Gastroesophageal sphincter (tissue), 4 donors: ENCODE measurements at regions not wholly inside any gene's neighbourhood (a gene's known extent, or its start where the extent isn't known, plus 50 kb on each side); places are given as distances from the start of the nearest gene placed in this dataset.

Source experiments
- ATAC-seq: fragments of 150-250 bp; one replicate; pipeline ENCODE4 v1.9.1; 2016; ENCODE audit warnings: mild to moderate bottlenecking, moderate library complexity
- H3K27ac ChIP-seq, 4 donors: fragments of 200-600 bp; sonication (generic) in 3 of 4; 1 replicate in 3 of 4; 2 replicates in 1 of 4; pipeline ENCODE4 v1.5.1; 2016 to 2019
- H3K27me3 ChIP-seq: fragments of 200-600 bp; sonication (generic); one replicate; pipeline ENCODE4 v1.5.1; 2019
- H3K36me3 ChIP-seq, 2 donors: fragments of 200-600 bp; sonication (generic); one replicate each; pipeline ENCODE4 v1.5.1; 2019; ENCODE audit warnings: control low read depth in 1 of 2
- H3K4me1 ChIP-seq, 3 donors: fragments of 200-600 bp; sonication (generic); 1 replicate in 2 of 3; 2 replicates in 1 of 3; pipeline ENCODE4 v1.5.1; 2016 to 2019; ENCODE audit warnings: control low read depth in 2 of 3
- H3K4me3 ChIP-seq, 2 donors: fragments of 200-600 bp; sonication (generic); one replicate each; pipeline ENCODE4 v1.5.1; 2019; ENCODE audit warnings: mild to moderate bottlenecking in 1 of 2, moderate library complexity in 1 of 2
- H3K9me3 ChIP-seq, 3 donors: fragments of 200-600 bp; sonication (generic); one replicate each; pipeline ENCODE4 v1.5.1; 2017 to 2019; ENCODE audit warnings: control low read depth in 2 of 3
- CTCF ChIP-seq, 4 experiments: fragments of 200-600 bp in 2 of 4; fragments of 450-650 bp in 2 of 4; sonication (generic) in 1 of 4; IDR thresholded peaks; one replicate each; pipeline ENCODE4 v1.5.1; 2017 to 2019; ENCODE audit warnings: antibody characterized with exemption in 4 of 4, mild to moderate bottlenecking in 2 of 4, moderate library complexity in 2 of 4
- EP300 ChIP-seq: sonication (generic); formaldehyde crosslinking; IDR thresholded peaks from one replicate; pipeline ENCODE4 v1.6.1; 2017; ENCODE audit warnings: antibody characterized with exemption, mild to moderate bottlenecking
- POLR2A ChIP-seq, 2 donors: fragments of 450-650 bp; IDR thresholded peaks; one replicate each; pipeline ENCODE4 v1.6.1; 2017; ENCODE audit warnings: antibody characterized with exemption in 2 of 2, mild to moderate bottlenecking in 2 of 2, moderate library complexity in 1 of 2
- POLR2AphosphoS5 ChIP-seq: sonication (generic); formaldehyde crosslinking; IDR thresholded peaks from one replicate; pipeline ENCODE4 v1.6.1; 2017; ENCODE audit warnings: antibody characterized with exemption
- WGBS, 2 donors: methylation state at CpG; one replicate each; pipeline ENCODE4 v1.1.5; 2018; ENCODE audit warnings: low coverage in 1 of 2; 5-methylcytosine and 5-hydroxymethylcytosine counted together

GRCh38 chr7:32360127-32360526 lies 130.1 kb downstream of the LSM5 start:
- Histone ChIP-seq H3K4me1 (no peaks in the 10 kb centered on the region), H3K9me3 (peaks cover 0 to 3% (median 0%) of the 10 kb centered on the region in 3 donors), H3K27me3 (peaks cover 20% of the 10 kb centered on the region), H3K36me3 (no peaks in the 10 kb centered on the region), H3K4me3 (no peak overlapping the region), H3K27ac (no peak overlapping the region)
- TF ChIP-seq POLR2AphosphoS5 (no peak), EP300 (no peak), CTCF (IDR thresholded peaks at IDR 0.05) (no peak), POLR2A (IDR thresholded peaks at IDR 0.05) (no peak)
- no peak for ATAC-seq
- WGBS, 2 donors, result 93 to 97% methylated on average over 4 to 5 of the region's 5 CpGs

- TF ChIP-seq POLR2A (IDR thresholded peaks at IDR 0.05) (no peak), CTCF (IDR thresholded peaks at IDR 0.05) (peak in 1 of 4 experiments; percentile 20), EP300 (no peak)
- Histone ChIP-seq H3K4me3 (no peak overlapping the region), H3K27me3 (peaks cover 10% of the 10 kb centered on the region), H3K36me3 (no peaks in the 10 kb centered on the region), H3K9me3 (no peaks in the 10 kb centered on the region), H3K27ac (no peak overlapping the region), H3K4me1 (no peaks in the 10 kb centered on the region)
- 31 to 56% methylated on average over 3 to 7 of the region's 8 CpGs for WGBS, 2 donors
- ATAC-seq, result no peak
Measured at GRCh38 chr7:32357535-32358277, 132.5 kb downstream of the LSM5 start.

GRCh38 chr7:32347244-32347828 lies 142.8 kb downstream of the LSM5 start:
- TF ChIP-seq EP300, result no peak
- peak; percentile 41 to 58 (median 55) for TF ChIP-seq CTCF (IDR thresholded peaks at IDR 0.05)
- H3K4me1 ChIP-seq, result no peaks in the 10 kb centered on the region
- H3K4me3 ChIP-seq, result no peak overlapping the region
- WGBS, 2 donors, result 78 to 100% methylated on average over 2 of the region's 2 CpGs
- H3K9me3 ChIP-seq, result no peaks in the 10 kb centered on the region
- H3K27me3 ChIP-seq, result no peaks in the 10 kb centered on the region
- H3K27ac ChIP-seq, result no peak overlapping the region
- ATAC-seq, result no peak
- H3K36me3 ChIP-seq, result no peaks in the 10 kb centered on the region

- TF ChIP-seq CTCF (IDR thresholded peaks at IDR 0.05) (no peak), POLR2A (IDR thresholded peaks at IDR 0.05) (no peak), POLR2AphosphoS5 (no peak)
- Histone ChIP-seq H3K4me3 (no peak overlapping the region), H3K4me1 (no peaks in the 10 kb centered on the region), H3K27me3 (no peaks in the 10 kb centered on the region), H3K9me3 (no peaks in the 10 kb centered on the region), H3K27ac (no peak overlapping the region), H3K36me3 (no peaks in the 10 kb centered on the region)
- no peak for ATAC-seq
- no CpG with 5 or more reads among the region's 1 CpG for WGBS, 2 donors
Measured at GRCh38 chr7:32346253-32346652, 143.9 kb downstream of the LSM5 start.

GRCh38 chr7:32336726-32337125 lies 153.5 kb downstream of the LSM5 start:
- Histone ChIP-seq H3K4me1 (no peaks in the 10 kb centered on the region), H3K9me3 (peaks cover 0 to 6% (median 0%) of the 10 kb centered on the region in 3 donors), H3K4me3 (no peak overlapping the region), H3K27ac (no peak overlapping the region), H3K27me3 (no peaks in the 10 kb centered on the region), H3K36me3 (no peaks in the 10 kb centered on the region)
- WGBS, 2 donors, result 50 to 63% methylated on average over 2 of the region's 2 CpGs
- no peak for TF ChIP-seq EP300
- TF ChIP-seq POLR2AphosphoS5, result no peak
- no peak for TF ChIP-seq CTCF (IDR thresholded peaks at IDR 0.05)
- TF ChIP-seq POLR2A (IDR thresholded peaks at IDR 0.05), result no peak
- ATAC-seq, result no peak
